ENCODE measurements at regions not wholly inside any gene's neighbourhood (a gene's known extent, or its start where the extent isn't known, plus 50 kb on each side); places are given as distances from the start of the nearest gene placed in this dataset.

DNA sequence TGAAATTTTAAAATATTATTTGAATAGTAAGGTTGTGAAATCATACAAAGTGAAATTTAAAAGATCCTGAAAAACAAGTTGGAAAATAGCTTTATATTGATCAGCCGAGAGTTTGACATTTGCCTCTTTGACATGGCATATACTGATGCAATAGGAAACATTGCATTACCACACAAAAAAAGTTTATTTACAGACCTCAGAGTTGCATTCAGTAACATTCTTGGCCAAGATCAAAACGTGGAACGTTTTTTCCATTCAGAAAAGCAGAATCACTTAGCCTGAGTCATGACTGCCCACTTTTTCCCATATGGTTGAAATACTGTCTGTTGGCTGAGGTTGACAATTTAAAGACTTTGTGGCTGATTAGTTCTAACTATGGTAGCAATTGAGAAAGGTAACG, 55.1 kb upstream of the BACH2 start:
- TF ChIP-seq, protein P1, sequence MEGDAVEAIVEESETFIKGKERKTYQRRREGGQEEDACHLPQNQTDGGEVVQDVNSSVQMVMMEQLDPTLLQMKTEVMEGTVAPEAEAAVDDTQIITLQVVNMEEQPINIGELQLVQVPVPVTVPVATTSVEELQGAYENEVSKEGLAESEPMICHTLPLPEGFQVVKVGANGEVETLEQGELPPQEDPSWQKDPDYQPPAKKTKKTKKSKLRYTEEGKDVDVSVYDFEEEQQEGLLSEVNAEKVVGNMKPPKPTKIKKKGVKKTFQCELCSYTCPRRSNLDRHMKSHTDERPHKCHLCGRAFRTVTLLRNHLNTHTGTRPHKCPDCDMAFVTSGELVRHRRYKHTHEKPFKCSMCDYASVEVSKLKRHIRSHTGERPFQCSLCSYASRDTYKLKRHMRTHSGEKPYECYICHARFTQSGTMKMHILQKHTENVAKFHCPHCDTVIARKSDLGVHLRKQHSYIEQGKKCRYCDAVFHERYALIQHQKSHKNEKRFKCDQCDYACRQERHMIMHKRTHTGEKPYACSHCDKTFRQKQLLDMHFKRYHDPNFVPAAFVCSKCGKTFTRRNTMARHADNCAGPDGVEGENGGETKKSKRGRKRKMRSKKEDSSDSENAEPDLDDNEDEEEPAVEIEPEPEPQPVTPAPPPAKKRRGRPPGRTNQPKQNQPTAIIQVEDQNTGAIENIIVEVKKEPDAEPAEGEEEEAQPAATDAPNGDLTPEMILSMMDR (IDR thresholded peaks at IDR 0.05), result no peak
- no peak for TF ChIP-seq POLR2A (IDR thresholded peaks at IDR 0.05)
